ENCODE measurements at regions not wholly inside any gene's neighbourhood (a gene's known extent, or its start where the extent isn't known, plus 50 kb on each side); places are given as distances from the start of the nearest gene placed in this dataset.

- no peak for TF ChIP-seq POLR2A (IDR thresholded peaks at IDR 0.05)
- no peak for TF ChIP-seq CTCF (IDR thresholded peaks at IDR 0.05)
- TF ChIP-seq POLR2AphosphoS5 (IDR thresholded peaks at IDR 0.05), result no peak
- TF ChIP-seq EP300 (IDR thresholded peaks at IDR 0.05), result no peak
Measured at GRCh38 chr12:71268598-71269280, 110.9 kb upstream of the TSPAN8 start.
